Uterus (tissue), 3 donors: ENCODE measurements at regions not wholly inside any gene's neighbourhood (a gene's known extent, or its start where the extent isn't known, plus 50 kb on each side); places are given as distances from the start of the nearest gene placed in this dataset.

ENCODE experiments used
- DNase-seq, 2 donors: peaks; one replicate each; pipeline ENCODE4 v3.0.0-alpha.2; 2019 to 2020
- H3K27ac ChIP-seq, 2 donors: fragments of 200-600 bp; sonication (generic); 1 replicate in 1 of 2; 2 replicates in 1 of 2; pipeline ENCODE4 v1.5.1; 2016 to 2018
- H3K27me3 ChIP-seq, 2 donors: fragments of 200-600 bp; sonication (generic); one replicate each; pipeline ENCODE4 v1.5.1; 2018 to 2019; ENCODE audit warnings: control low read depth in 1 of 2
- H3K36me3 ChIP-seq, 2 donors: fragments of 200-600 bp; sonication (generic); one replicate each; pipeline ENCODE4 v1.5.1; 2019; ENCODE audit warnings: control low read depth in 1 of 2
- H3K4me1 ChIP-seq, 2 donors: fragments of 200-600 bp; sonication (generic); one replicate each; pipeline ENCODE4 v1.5.1; 2018 to 2019; ENCODE audit warnings: control low read depth in 1 of 2
- H3K4me3 ChIP-seq, 2 donors: fragments of 200-600 bp; sonication (generic); 1 replicate in 1 of 2; 2 replicates in 1 of 2; pipeline ENCODE4 v1.5.1; 2018 to 2019; ENCODE audit warnings: mild to moderate bottlenecking in 1 of 2
- H3K9me3 ChIP-seq, 2 donors: fragments of 200-600 bp; sonication (generic); one replicate each; pipeline ENCODE4 v1.5.1; 2019; ENCODE audit warnings: control low read depth in 1 of 2
- CTCF ChIP-seq, 4 experiments: fragments of 200-600 bp in 2 of 4; fragments of 450-650 bp in 2 of 4; sonication (generic) in 2 of 4; IDR thresholded peaks; one replicate each; pipeline ENCODE4 v1.5.1; 2016 to 2019; ENCODE audit warnings: antibody characterized with exemption in 4 of 4, mild to moderate bottlenecking in 2 of 4, moderate library complexity in 1 of 4
- POLR2A ChIP-seq, 2 donors: fragments of 450-650 bp; IDR thresholded peaks; one replicate each; pipeline ENCODE4 v1.6.1; 2016; ENCODE audit warnings: antibody characterized with exemption in 2 of 2, mild to moderate bottlenecking in 1 of 2, moderate library complexity in 1 of 2
- intact Hi-C: fragments of 100-400 bp; cut with DNase I; formaldehyde crosslinking; loops from one replicate; pipeline ENCODE4 v1.15.1; 2023; ENCODE audit warnings: low total_unique reads
- donor health status: DM: yes; HTN: yes; CAD: no.

- no peaks in the 10 kb centered on the region for H3K27me3 ChIP-seq
- intact Hi-C loops, result no loop called here
- no peak overlapping the region for H3K4me3 ChIP-seq
- TF ChIP-seq CTCF (IDR thresholded peaks at IDR 0.05) (no peak), POLR2A (IDR thresholded peaks at IDR 0.05) (no peak)
- DNase-seq, result no peak
- no peaks in the 10 kb centered on the region for H3K9me3 ChIP-seq
- H3K4me1 ChIP-seq, result no peaks in the 10 kb centered on the region
- H3K36me3 ChIP-seq, result no peaks in the 10 kb centered on the region
- no peak overlapping the region for H3K27ac ChIP-seq
Observed at GRCh38 chr12:13293096-13293495, 96.6 kb downstream of the EMP1 start.

- no peak for DNase-seq
- Histone ChIP-seq H3K27ac (no peak overlapping the region), H3K36me3 (no peaks in the 10 kb centered on the region), H3K27me3 (no peaks in the 10 kb centered on the region), H3K4me1 (no peaks in the 10 kb centered on the region), H3K9me3 (no peaks in the 10 kb centered on the region), H3K4me3 (no peak overlapping the region)
- intact Hi-C loops, result no loop called here
- no peak for TF ChIP-seq POLR2A (IDR thresholded peaks at IDR 0.05)
- TF ChIP-seq CTCF (IDR thresholded peaks at IDR 0.05), result no peak
Observed at GRCh38 chr12:13289653-13290289, 93.2 kb downstream of the EMP1 start.

DNA sequence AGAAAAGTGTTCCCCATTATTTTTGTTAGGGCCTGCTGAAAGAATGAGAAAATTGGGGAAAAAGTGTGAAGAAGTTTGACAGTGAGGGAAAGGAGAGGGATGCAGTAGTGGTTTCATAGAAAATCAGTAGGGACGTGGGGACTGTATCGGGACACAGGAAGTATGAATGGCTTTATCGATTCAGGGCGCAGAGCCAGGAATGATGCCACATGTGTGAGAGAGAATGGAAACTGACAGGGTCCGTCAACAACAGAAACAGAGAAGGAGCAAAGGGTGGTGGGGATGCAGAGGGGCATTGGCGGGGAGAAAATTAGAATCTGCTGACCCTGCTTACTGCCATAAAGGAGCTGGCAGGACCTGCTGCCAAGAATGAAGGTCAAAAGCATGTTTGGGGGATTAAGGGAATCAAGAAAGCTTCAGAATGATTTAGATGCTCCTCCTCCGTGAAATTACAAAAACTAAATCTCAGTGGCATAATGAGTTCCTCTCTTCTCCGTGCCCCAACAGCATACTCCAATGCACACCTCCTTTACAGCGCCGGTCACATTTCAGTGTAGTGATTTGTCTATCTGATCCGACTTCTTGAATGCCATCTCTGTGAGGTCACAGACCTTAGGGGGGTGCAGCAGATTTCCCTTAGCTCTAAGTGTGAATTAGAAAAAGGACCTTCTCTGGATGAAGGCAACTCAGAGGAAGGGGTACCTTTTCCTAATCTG is 92.6 kb downstream of the EMP1 start:
- no peaks in the 10 kb centered on the region for H3K9me3 ChIP-seq
- no peak for DNase-seq
- TF ChIP-seq CTCF (IDR thresholded peaks at IDR 0.05), result no peak
- TF ChIP-seq POLR2A (IDR thresholded peaks at IDR 0.05), result no peak
- H3K27ac ChIP-seq, result no peak overlapping the region
- H3K4me1 ChIP-seq, result no peaks in the 10 kb centered on the region
- no peak overlapping the region for H3K4me3 ChIP-seq
- no peaks in the 10 kb centered on the region for H3K27me3 ChIP-seq
- H3K36me3 ChIP-seq, result no peaks in the 10 kb centered on the region
- intact Hi-C loops, result no loop called here

DNA sequence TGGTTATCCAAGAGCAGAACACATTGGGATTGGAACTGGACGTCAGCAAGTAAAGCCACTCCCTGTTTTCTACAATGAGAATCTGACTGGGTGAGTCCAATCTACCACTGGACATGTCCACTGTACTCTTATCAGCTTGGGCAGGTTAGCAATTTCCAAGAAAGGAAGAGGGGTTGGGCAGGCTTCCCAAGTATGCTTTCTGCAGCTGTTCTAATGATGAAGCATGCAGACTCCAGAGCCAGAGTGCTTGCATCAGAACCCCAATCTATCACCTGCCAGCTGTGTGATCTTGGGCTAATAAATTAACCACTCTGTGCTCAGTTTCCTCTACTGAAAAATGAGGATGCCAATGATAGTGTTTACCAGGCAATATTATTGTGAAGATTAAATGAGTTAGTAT is 92.0 kb downstream of the EMP1 start:
- H3K4me1 ChIP-seq, result no peaks in the 10 kb centered on the region
- H3K36me3 ChIP-seq, result no peaks in the 10 kb centered on the region
- no peaks in the 10 kb centered on the region for H3K9me3 ChIP-seq
- H3K27me3 ChIP-seq, result no peaks in the 10 kb centered on the region
- H3K27ac ChIP-seq, result no peak overlapping the region
- TF ChIP-seq POLR2A (IDR thresholded peaks at IDR 0.05) (no peak), CTCF (IDR thresholded peaks at IDR 0.05) (no peak)
- no peak for DNase-seq
- no peak overlapping the region for H3K4me3 ChIP-seq
- intact Hi-C loops, result no loop called here

DNA sequence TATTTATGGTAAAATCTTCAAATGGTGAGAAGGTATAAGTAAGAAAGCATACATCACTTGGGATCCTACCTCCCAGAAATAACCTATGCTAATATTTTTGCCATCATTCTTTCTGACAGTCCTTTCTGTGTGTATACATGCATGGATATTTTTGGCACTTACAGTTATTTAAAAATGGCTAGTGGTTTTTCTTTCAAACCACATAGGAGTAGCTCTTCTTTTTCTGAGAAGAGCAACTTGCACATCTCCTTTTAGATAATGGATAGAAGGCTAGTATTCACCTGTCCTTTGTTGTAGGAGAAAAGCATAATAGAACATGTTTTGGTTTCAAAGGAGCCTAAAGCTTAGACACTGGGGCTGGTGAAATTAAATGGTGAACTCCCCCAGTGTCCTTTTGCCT is 87.3 kb downstream of the EMP1 start:
- Histone ChIP-seq H3K9me3 (no peaks in the 10 kb centered on the region), H3K36me3 (no peaks in the 10 kb centered on the region), H3K4me3 (no peak overlapping the region), H3K27ac (no peak overlapping the region), H3K4me1 (no peaks in the 10 kb centered on the region), H3K27me3 (no peaks in the 10 kb centered on the region)
- intact Hi-C loops, result no loop called here
- no peak for TF ChIP-seq CTCF (IDR thresholded peaks at IDR 0.05)
- no peak for TF ChIP-seq POLR2A (IDR thresholded peaks at IDR 0.05)
- DNase-seq, result no peak
